ENCODE measurements at regions not wholly inside any gene's neighbourhood (a gene's known extent, or its start where the extent isn't known, plus 50 kb on each side); places are given as distances from the start of the nearest gene placed in this dataset.
"Not testable (repeated sequence)": the region's sequence is repeated elsewhere in the genome, so short reads cannot be mapped to it uniquely, and the experiment has no call there.

DNA sequence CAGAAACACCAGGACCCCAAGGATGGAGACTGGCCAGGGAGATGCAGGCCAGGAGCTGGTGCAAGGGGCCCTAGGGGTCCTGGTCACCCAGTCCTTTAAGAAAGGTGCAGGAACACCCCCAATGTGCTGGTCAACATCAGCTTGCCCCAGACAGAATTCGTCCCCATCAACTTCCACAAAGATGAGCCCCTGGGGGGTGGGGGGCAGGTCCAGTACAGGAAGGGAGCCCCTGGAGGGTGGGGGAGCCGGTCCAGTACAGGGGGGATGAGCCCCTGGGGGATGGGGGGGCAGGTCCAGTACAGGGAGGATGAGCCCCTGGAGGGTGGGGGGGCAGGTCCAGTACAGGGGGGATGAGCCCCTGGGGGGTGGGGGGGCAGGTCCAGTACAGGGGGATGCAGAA is 160.7 kb upstream of the SALL3 start:
- DNase-seq = no peak

- DNase-seq = no peak
Observed at GRCh38 chr18:78820161-78820834, 159.3 kb upstream of the SALL3 start.

- DNase-seq = no peak
Observed at GRCh38 chr18:78821396-78821795, 158.2 kb upstream of the SALL3 start.

GRCh38 chr18:78822171-78822948 is 157.3 kb upstream of the SALL3 start:
- DNase-seq = no peak

- no peak for DNase-seq
Observed at GRCh38 chr18:78822949-78823285, 156.7 kb upstream of the SALL3 start.

- DNase-seq = no peak
Observed at GRCh38 chr18:78825168-78825567, 154.4 kb upstream of the SALL3 start.

DNA sequence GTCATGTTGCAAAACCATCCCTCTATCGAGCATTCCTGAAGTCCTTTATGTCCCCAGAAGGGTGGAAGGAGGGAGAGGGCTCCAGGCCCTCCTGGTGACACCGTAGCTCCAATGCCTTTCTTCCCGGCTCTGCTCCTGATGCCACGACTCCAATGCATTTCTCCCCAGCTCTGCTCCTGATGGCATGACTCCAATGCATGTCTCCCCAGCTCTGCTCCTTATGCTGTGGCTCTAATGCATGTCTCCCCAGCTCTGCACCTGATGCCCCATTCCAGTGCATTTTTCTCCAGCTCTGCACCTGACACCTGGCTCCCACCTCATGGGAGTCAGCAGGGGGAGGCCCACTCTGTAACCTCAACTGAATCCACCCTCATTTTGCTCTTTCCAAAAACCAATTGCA is 153.0 kb upstream of the SALL3 start:
- DNase-seq = no peak

DNA sequence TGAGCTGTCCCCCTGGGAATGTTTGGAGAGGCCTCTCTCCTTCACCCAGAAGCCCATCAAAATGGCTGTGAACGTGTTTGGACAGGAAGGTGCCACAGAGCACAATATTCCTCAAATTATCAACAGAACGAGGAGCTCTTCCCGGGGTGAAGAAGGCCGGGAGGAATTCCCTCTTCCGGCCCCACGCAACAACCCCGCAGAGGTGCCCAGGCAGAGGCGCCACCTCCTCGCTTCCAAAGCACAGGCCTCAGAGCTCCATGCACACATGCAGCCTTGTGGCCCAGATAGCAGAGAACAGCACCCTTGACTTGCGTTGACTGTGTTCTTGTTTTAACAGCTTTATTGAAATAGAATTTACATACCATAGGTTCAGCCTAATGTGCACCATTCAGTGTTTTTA is 152.5 kb upstream of the SALL3 start:
- DNase-seq = no peak

GRCh38 chr18:78828131-78828530 is 151.5 kb upstream of the SALL3 start:
- DNase-seq = no peak

DNA sequence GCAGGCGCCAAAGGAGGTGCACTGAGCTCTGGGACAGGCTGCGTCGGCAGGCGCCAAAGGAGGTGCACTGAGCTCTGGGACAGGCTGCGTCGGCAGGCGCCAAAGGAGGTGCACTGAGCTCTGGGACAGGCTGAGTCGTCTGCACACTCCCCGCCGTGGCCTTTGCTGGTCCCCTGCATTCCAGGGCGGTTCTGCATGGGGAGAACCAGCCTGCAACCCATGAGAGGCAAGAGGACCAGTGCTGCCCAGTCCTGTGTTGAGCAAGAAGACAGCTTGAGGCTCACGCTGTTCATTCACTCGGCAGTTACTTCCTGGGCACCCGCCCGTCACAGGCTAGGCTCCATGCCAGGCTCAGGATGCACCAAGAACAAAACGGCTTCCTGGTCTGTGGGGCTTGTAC is 150.6 kb upstream of the SALL3 start:
- not testable (repeated sequence) for DNase-seq

DNA sequence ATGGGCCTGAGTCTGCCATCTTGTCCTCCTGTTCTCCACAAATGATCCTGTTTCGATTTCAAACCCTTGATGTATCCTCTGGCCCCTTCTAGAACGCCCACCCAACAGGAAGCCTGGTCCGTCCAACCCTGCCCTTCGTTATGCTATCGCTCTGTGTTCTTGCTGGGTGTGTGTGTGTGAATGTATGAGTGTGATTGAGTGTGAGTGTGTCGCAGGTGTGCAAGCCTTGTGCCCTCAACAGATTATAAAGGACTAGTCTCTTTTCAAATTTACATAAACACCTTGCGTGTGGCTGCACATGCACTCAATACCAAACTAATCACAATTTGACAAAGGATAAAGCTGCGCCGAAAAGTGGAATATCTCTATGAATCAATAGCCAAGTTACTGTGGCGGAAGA is 149.5 kb upstream of the SALL3 start:
- no peak for DNase-seq

DNA sequence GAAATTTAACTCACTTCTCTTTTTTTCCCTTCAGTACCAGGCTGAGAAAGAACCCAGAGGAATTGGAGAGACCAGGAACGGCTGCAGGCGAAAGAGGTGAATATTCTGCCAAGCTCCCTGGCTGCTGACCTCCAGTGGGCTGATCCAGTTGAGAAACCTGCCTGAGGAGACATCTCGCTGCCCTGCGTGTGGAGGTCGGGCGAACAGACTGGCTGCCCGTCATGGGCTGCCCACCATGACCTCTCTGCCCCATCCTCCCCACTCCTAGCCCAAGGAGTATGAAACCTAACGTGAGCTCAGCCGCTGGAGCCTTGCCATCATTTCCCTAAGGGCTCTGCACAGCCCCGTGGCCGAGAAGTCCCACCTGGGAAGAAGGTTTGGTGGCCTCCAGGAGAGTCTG is 148.8 kb upstream of the SALL3 start:
- no peak for DNase-seq

GRCh38 chr18:78831603-78832002 is 148.0 kb upstream of the SALL3 start:
- DNase-seq = no peak

GRCh38 chr18:78833833-78834232 is 145.8 kb upstream of the SALL3 start:
- no peak for DNase-seq

DNA sequence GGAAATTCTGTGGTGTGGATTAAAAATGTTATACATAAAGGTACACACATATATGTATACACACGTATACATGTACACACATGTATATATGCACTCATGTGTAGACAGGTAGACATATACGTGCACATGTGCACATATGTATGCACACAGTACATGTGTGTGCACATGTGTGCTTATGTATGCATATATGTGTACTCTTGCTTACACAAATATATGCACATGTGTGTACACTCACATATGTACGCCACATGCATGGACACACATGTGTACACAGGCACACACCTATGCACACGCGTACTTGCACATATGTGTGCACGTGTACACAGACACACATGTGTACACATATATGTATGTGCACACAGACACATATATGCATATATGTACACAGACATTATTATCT is 142.8 kb upstream of the SALL3 start:
- DNase-seq = no peak

- DNase-seq = no peak
Observed at GRCh38 chr18:78837754-78838153, 141.9 kb upstream of the SALL3 start.

GRCh38 chr18:78838183-78838582 is 141.4 kb upstream of the SALL3 start:
- DNase-seq = no peak

GRCh38 chr18:78849046-78849445 is 130.6 kb upstream of the SALL3 start:
- no peak for DNase-seq

- DNase-seq = no peak
Observed at GRCh38 chr18:78849458-78849857, 130.2 kb upstream of the SALL3 start.

- no peak for DNase-seq
Observed at GRCh38 chr18:78853341-78853740, 126.3 kb upstream of the SALL3 start.

DNA sequence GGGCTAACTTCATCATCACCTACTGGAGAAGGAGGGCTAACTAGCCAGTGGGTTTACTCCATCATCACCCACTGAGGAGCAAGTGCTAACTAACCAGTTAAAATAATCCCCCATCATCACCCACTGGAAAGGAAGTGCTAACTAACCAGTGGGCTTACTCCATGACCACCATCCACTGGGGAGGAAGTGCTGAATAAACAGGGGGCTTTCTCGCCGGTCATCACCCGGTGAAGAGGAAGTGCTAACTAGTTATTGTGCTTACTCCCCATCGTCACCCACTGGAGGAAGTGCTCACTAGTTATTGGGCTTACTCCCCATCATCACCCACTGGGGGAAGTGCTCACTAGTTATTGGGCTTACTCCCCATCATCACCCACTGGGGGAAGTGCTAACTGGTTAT is 124.4 kb upstream of the SALL3 start:
- no peak for DNase-seq

DNA sequence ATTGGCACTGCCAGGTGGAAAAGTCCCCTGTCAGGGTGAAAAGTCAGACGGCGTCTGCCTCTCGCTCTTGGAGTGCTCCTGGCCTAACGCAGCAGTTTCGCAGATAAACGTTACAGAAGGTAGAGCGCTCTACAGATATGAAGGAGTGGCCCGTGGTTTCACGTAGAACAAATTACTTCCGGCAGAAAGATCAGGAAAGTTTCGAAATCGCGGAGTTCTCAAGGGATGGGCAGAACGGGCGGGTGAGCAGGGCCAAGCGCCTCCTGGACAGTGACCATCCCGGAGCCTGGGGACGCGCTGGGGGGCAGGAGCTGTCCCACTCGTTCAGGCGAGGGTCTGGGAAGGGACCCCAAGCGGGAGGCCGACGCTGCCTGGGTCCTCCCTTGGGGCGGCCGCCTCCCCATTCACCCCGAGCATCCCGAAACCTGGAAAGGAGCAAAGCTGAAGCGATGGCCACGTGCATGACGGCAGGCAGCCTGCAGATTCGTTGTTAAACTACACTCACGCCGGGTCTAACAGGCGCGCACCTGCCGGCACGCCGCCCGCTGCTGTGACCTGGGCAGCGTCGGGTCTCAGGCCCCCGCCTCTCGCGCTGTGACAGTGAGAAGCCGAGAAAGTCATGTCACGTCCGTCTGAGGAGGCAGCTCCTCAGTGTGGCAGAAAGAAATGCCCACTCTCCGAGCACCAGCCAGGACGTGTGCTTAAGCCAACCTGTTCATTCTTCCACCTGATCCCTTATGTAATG is 122.9 kb upstream of the SALL3 start:
- no peak for DNase-seq

- no peak for DNase-seq
Observed at GRCh38 chr18:78857314-78858150, 122.1 kb upstream of the SALL3 start.

All from NCI-H2171 treated with DMSO at 0.1 percent for 48 hours (cell line).